ENCODE measurements at regions not wholly inside any gene's neighbourhood (a gene's known extent, or its start where the extent isn't known, plus 50 kb on each side); places are given as distances from the start of the nearest gene placed in this dataset.
"Not testable (repeated sequence)": the region's sequence is repeated elsewhere in the genome, so short reads cannot be mapped to it uniquely, and the experiment has no call there.

DNA sequence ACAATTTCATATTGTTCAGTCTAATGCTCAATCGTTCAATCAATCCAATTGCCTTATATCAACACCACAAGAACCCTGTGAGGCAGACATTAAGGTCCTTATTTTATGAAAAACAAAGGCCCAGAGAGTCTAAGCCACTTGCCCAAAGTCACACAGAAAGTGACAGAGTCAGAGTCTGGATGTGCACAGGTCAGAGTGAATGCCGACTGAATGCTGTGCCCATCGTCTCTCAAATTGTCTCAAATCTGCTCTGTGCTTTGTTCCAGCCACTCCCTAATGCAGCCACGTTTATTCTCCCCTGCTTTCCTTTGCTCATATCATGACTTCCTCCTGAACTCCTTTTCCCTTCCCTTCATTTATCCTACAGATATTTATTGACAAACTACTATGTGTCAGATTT lies 558.3 kb downstream of the MATN1 start:
- no peaks in the 10 kb centered on the region for H3K36me3 ChIP-seq (ENCODE audit: insufficient read depth, low read length)
- H3K27ac ChIP-seq (ENCODE audit: low read depth, low read length) = no peak overlapping the region
- H3K27me3 ChIP-seq (ENCODE audit: insufficient read depth, low read length) = no peaks in the 10 kb centered on the region
- H3K79me2 ChIP-seq (ENCODE audit: control insufficient read depth, insufficient read depth, low read length, unreplicated experiment) = no peaks in the 10 kb centered on the region
- no peaks in the 10 kb centered on the region for H3K4me1 ChIP-seq (ENCODE audit: control insufficient read depth, insufficient read depth, low read length, unreplicated experiment)
- H3K4me3 ChIP-seq (ENCODE audit: low read depth, low read length) = no peak overlapping the region
- H2AFZ ChIP-seq (ENCODE audit: low read length, unreplicated experiment) = no peak overlapping the region

DNA sequence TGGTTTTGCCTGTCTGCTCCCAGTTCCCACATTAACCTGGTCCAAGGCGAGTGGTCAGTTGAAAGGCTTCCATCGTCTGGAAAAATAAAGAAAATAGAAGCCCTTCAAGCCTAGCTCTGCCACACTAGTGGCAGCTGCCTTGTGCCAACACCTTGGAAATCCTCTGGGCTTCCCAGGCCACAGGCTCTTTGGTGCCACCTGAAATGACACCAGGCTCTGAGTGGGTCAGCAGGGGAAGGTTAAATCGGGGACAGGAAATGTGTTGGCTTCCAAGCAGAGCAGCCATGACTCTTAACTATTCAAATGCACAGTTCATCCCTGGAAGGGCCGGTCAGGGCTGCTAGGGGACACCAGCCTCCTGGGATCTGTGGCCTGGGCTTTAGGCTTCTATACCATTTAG lies 558.7 kb downstream of the MATN1 start:
- no peak overlapping the region for H2AFZ ChIP-seq (ENCODE audit: low read length, unreplicated experiment)
- no peaks in the 10 kb centered on the region for H3K79me2 ChIP-seq (ENCODE audit: control insufficient read depth, insufficient read depth, low read length, unreplicated experiment)
- H3K36me3 ChIP-seq (ENCODE audit: insufficient read depth, low read length) = no peaks in the 10 kb centered on the region
- no peak overlapping the region for H3K27ac ChIP-seq (ENCODE audit: low read depth, low read length)
- H3K4me1 ChIP-seq (ENCODE audit: control insufficient read depth, insufficient read depth, low read length, unreplicated experiment) = no peaks in the 10 kb centered on the region
- H3K27me3 ChIP-seq (ENCODE audit: insufficient read depth, low read length) = no peaks in the 10 kb centered on the region
- no peak overlapping the region for H3K4me3 ChIP-seq (ENCODE audit: low read depth, low read length)

DNA sequence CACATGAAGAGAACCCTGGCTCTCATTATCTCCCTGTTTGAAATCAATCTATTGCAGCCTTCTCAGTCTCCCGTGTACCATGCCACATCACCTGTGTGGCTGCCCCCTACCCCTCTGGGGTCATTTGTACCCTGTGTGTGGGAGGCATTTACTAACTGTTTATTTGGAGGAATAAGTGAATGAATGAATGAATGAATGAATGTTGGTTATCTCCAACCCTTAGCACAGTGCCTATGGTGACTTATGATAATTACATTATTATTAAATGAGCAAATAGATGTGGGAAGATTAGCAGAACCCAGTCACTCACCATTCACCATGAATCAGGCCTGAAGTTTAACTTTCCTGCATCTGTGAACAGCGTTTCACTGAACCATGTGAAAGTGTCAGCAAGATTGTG lies 560.8 kb downstream of the MATN1 start:
- Histone ChIP-seq H3K27me3 (ENCODE audit: insufficient read depth, low read length) (no peaks in the 10 kb centered on the region), H3K79me2 (ENCODE audit: control insufficient read depth, insufficient read depth, low read length, unreplicated experiment) (no peaks in the 10 kb centered on the region), H3K36me3 (ENCODE audit: insufficient read depth, low read length) (no peaks in the 10 kb centered on the region), H3K27ac (ENCODE audit: low read depth, low read length) (no peak overlapping the region), H3K4me1 (ENCODE audit: control insufficient read depth, insufficient read depth, low read length, unreplicated experiment) (no peaks in the 10 kb centered on the region), H3K4me3 (ENCODE audit: low read depth, low read length) (no peak overlapping the region), H2AFZ (ENCODE audit: low read length, unreplicated experiment) (no peak overlapping the region)

DNA sequence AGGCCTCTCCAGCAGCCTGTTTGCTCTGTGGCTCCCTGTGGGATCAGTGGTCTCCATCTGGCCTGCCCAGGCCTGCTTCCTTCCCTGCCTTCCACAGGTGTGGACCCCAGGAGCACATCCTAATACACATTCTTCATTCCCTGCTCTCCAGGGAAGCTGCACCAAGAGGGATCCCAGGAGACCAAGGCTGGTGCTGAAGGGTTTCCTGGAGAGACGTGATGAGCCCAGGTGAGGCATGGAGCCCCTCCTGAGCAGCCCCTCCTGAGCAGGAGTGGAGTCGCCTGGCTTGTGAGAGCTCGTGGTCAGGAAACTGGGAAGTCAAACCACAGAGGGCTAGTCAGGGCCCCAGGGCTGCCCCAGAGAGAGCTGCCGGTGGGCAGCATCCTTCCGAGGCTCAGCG lies 561.4 kb downstream of the MATN1 start:
- Histone ChIP-seq H3K4me3 (ENCODE audit: low read depth, low read length) (no peak overlapping the region), H3K27ac (ENCODE audit: low read depth, low read length) (no peak overlapping the region), H3K27me3 (ENCODE audit: insufficient read depth, low read length) (no peaks in the 10 kb centered on the region)

DNA sequence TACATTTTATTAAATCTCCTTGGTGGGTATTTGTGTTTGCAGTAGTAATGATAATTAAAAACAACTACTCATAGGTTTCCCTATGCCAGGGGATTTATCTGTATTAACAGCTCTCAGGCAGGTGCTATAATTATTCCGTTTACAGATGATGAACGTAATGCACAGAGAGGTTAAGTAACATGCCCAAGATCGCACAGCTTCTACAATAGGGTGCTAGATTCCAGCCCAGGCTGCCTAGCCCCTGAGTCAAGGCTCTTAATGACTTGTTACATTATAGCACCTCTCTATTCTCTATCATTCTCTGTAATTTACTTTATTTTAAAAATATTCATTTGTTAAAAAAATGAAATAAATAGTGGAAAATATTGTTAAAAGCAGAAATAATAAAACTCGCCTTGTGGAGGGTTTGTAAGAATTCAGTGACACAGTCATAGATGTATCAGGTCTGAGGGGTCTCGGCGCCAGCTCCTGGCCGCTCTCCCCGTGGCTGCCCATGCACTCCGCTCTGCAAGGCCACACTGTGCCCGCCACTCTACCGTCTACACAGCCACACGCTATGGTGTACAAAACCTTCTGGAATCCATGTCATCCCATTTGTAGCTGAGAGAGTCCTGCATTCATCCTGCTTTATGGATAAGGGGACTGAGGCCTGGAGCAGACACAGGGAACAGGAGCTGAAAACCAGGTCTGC lies 562.2 kb downstream of the MATN1 start:
- Histone ChIP-seq H3K4me3 (ENCODE audit: low read depth, low read length) (no peak overlapping the region), H2AFZ (ENCODE audit: low read length, unreplicated experiment) (no peak overlapping the region), H3K27me3 (ENCODE audit: insufficient read depth, low read length) (no peaks in the 10 kb centered on the region), H3K79me2 (ENCODE audit: control insufficient read depth, insufficient read depth, low read length, unreplicated experiment) (no peaks in the 10 kb centered on the region), H3K27ac (ENCODE audit: low read depth, low read length) (no peak overlapping the region), H3K4me1 (ENCODE audit: control insufficient read depth, insufficient read depth, low read length, unreplicated experiment) (no peaks in the 10 kb centered on the region), H3K36me3 (ENCODE audit: insufficient read depth, low read length) (no peaks in the 10 kb centered on the region)

More for the DNA sequence above, 561.4 kb downstream of the MATN1 start:
- Histone ChIP-seq H3K79me2 (ENCODE audit: control insufficient read depth, insufficient read depth, low read length, unreplicated experiment) (no peaks in the 10 kb centered on the region), H3K36me3 (ENCODE audit: insufficient read depth, low read length) (no peaks in the 10 kb centered on the region), H3K4me1 (ENCODE audit: control insufficient read depth, insufficient read depth, low read length, unreplicated experiment) (no peaks in the 10 kb centered on the region), H2AFZ (ENCODE audit: low read length, unreplicated experiment) (no peak overlapping the region)

DNA sequence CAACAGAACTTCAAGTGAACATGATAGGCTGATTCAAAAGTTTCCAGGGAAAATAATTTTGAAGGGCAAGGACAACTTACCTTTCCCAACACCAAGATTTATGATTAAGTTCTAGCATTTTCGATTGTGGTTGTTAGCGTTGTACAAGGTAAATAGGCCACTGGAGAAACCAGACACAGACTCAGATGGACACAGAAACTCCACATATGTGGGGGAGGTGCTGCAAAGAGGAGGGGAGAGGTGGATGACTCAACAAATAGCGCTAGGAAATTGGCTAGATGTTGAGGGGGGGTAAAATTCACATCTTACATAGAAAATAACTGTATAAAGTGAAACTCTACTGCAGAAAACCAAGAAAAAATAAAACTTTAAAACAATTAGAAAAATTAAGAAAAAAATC lies 564.4 kb downstream of the MATN1 start:
- Histone ChIP-seq H3K79me2 (ENCODE audit: control insufficient read depth, insufficient read depth, low read length, unreplicated experiment) (no peaks in the 10 kb centered on the region), H3K36me3 (ENCODE audit: insufficient read depth, low read length) (no peaks in the 10 kb centered on the region), H2AFZ (ENCODE audit: low read length, unreplicated experiment) (no peak overlapping the region), H3K27ac (ENCODE audit: low read depth, low read length) (no peak overlapping the region), H3K27me3 (ENCODE audit: insufficient read depth, low read length) (no peaks in the 10 kb centered on the region), H3K4me3 (ENCODE audit: low read depth, low read length) (no peak overlapping the region), H3K4me1 (ENCODE audit: control insufficient read depth, insufficient read depth, low read length, unreplicated experiment) (no peaks in the 10 kb centered on the region)

DNA sequence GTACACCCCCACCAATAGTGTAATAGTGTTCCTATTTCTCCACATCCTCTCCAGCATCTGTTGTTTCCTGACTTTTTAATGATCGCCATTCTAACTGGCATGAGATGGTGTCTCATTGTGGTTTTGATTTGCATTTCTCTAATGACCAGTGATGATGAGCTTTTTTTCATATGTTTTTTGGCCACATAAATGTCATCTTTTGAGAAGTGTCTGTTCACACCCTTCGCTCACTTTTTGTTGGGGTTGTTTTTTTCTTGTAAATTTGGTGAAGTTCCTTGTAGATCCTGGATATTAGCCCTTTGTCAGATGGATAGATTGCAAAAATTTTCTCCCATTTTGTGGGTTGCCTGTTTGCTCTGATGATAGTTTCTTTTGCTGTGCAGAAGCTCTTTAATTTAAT lies 567.7 kb downstream of the MATN1 start:
- not testable (repeated sequence) for H3K27me3 ChIP-seq (ENCODE audit: insufficient read depth, low read length); H3K36me3 ChIP-seq (ENCODE audit: insufficient read depth, low read length); H2AFZ ChIP-seq (ENCODE audit: low read length, unreplicated experiment)

DNA sequence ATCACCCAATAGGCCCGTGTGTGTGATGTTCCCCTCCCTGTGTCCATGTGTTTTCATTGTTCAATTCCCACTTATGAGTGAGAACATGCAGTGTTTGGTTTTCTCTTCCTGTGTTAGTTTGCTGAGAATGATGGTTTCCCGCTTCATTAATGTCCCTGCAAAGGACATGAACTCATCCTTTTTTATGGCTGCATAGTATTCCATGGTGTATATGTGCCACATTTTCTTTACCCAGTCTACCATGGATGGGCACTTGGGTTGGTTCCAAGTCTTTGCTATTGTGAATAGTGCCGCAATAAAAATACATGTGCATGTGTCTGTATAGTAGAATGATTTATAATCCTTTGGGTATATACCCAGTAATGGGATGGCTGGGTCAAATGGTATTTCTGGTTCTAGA lies 568.1 kb downstream of the MATN1 start:
- H3K4me1 ChIP-seq (ENCODE audit: control insufficient read depth, insufficient read depth, low read length, unreplicated experiment) = not testable (repeated sequence)

More for the DNA sequence above, 567.7 kb downstream of the MATN1 start:
- H3K4me3 ChIP-seq (ENCODE audit: low read depth, low read length); H3K79me2 ChIP-seq (ENCODE audit: control insufficient read depth, insufficient read depth, low read length, unreplicated experiment); H3K4me1 ChIP-seq (ENCODE audit: control insufficient read depth, insufficient read depth, low read length, unreplicated experiment); H3K27ac ChIP-seq (ENCODE audit: low read depth, low read length): not testable (repeated sequence)

DNA sequence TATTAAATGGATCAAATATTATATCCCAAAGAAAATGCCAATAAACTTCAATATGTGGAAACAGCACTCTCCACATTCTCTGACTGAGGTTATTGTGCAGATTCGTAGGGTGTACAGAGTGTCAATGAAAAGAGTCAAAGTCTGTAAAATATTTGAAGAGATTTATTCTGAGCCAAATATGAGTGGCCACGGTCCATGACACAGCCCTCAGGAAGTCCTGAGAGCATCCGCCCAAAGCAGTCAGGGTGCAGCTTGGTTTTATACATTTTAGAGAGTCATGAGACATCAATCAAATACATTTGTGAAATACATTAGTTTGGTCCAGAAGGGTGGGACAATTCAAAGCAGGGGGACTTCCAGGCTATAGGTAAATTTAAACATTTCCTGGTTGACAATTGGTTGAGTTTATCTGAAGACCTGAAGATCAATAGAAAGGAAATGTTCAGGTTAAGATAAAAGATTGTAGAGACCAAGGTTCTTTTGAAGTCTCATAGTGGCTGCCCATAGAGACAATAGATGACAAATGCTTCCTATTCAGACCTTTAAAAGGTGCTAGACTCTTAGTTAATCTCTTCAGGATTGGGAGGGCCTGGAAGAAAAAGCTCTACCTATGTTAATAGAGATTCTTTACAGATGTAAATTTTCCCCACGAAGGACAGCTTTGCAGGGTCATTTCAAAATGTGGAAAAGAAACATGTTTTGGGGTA lies 569.5 kb downstream of the MATN1 start:
- no peaks in the 10 kb centered on the region for H3K36me3 ChIP-seq (ENCODE audit: insufficient read depth, low read length)
- H3K4me3 ChIP-seq (ENCODE audit: low read depth, low read length) = no peak overlapping the region
- no peak overlapping the region for H2AFZ ChIP-seq (ENCODE audit: low read length, unreplicated experiment)
- H3K27me3 ChIP-seq (ENCODE audit: insufficient read depth, low read length) = no peaks in the 10 kb centered on the region
- no peak overlapping the region for H3K27ac ChIP-seq (ENCODE audit: low read depth, low read length)
- no peaks in the 10 kb centered on the region for H3K79me2 ChIP-seq (ENCODE audit: control insufficient read depth, insufficient read depth, low read length, unreplicated experiment)
- H3K4me1 ChIP-seq (ENCODE audit: control insufficient read depth, insufficient read depth, low read length, unreplicated experiment) = no peaks in the 10 kb centered on the region

More for the DNA sequence above, 568.1 kb downstream of the MATN1 start:
- H3K79me2 ChIP-seq (ENCODE audit: control insufficient read depth, insufficient read depth, low read length, unreplicated experiment); H3K27ac ChIP-seq (ENCODE audit: low read depth, low read length); H3K27me3 ChIP-seq (ENCODE audit: insufficient read depth, low read length); H2AFZ ChIP-seq (ENCODE audit: low read length, unreplicated experiment); H3K4me3 ChIP-seq (ENCODE audit: low read depth, low read length); H3K36me3 ChIP-seq (ENCODE audit: insufficient read depth, low read length): not testable (repeated sequence)

DNA sequence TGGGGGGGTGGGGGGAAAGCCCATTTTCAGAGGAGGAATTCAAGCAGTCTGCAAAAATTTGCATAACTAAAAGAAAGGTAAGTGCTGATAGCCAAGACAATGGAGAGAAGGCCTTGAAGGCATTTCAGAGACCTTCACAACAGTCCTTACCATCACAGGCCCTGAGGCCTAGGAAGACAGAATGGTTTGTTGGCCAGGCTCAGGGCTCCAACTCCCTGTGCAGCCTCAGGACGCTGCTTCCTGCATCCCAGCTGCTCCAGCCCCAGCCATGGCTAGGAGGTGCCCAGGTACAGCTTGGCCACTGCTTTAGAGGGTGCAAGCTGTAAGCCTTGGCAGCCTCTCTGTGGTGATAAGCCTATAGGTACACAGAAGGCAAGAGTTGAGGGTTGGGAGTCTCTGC lies 571.6 kb downstream of the MATN1 start:
- H2AFZ ChIP-seq (ENCODE audit: low read length, unreplicated experiment) = no peak overlapping the region
- H3K4me3 ChIP-seq (ENCODE audit: low read depth, low read length) = no peak overlapping the region
- no peaks in the 10 kb centered on the region for H3K27me3 ChIP-seq (ENCODE audit: insufficient read depth, low read length)
- no peaks in the 10 kb centered on the region for H3K36me3 ChIP-seq (ENCODE audit: insufficient read depth, low read length)
- no peaks in the 10 kb centered on the region for H3K79me2 ChIP-seq (ENCODE audit: control insufficient read depth, insufficient read depth, low read length, unreplicated experiment)
- H3K27ac ChIP-seq (ENCODE audit: low read depth, low read length) = no peak overlapping the region
- H3K4me1 ChIP-seq (ENCODE audit: control insufficient read depth, insufficient read depth, low read length, unreplicated experiment) = no peaks in the 10 kb centered on the region

DNA sequence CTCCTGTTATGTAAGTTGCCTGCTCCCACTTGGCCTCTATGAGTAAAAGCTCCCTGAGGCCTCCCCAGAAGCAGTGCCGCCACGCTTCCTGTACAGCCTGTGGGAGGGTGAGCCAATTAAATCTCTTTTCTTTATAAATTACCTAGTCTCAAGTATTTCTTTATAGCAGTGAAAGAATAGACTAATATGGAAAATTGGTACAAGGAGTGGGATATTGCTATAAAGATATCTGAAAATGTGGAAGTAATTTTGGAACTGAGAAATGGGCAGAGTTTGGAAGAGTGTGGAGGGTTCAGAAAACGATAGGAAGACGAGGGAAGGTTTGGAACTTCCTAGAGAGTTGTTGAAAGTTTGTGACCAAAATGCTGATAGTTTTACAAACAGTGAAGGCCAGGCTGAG lies 572.3 kb downstream of the MATN1 start:
- H3K36me3 ChIP-seq (ENCODE audit: insufficient read depth, low read length) = no peaks in the 10 kb centered on the region
- H3K27me3 ChIP-seq (ENCODE audit: insufficient read depth, low read length) = no peaks in the 10 kb centered on the region
- H3K4me1 ChIP-seq (ENCODE audit: control insufficient read depth, insufficient read depth, low read length, unreplicated experiment) = no peaks in the 10 kb centered on the region
- no peak overlapping the region for H3K27ac ChIP-seq (ENCODE audit: low read depth, low read length)
- no peaks in the 10 kb centered on the region for H3K79me2 ChIP-seq (ENCODE audit: control insufficient read depth, insufficient read depth, low read length, unreplicated experiment)
- H2AFZ ChIP-seq (ENCODE audit: low read length, unreplicated experiment) = no peak overlapping the region
- H3K4me3 ChIP-seq (ENCODE audit: low read depth, low read length) = no peak overlapping the region

Data from ACC112 (cell line).